Left hindlimb (tissue), 1 donor: ENCODE measurements at regions not wholly inside any gene's neighbourhood (a gene's known extent, or its start where the extent isn't known, plus 50 kb on each side); places are given as distances from the start of the nearest gene placed in this dataset.
"Not testable (repeated sequence)": the region's sequence is repeated elsewhere in the genome, so short reads cannot be mapped to it uniquely, and the experiment has no call there.

ENCODE experiments used
- DNase-seq: peaks from one replicate; pipeline ENCODE4 v3.0.0-alpha.2; 2018

DNA sequence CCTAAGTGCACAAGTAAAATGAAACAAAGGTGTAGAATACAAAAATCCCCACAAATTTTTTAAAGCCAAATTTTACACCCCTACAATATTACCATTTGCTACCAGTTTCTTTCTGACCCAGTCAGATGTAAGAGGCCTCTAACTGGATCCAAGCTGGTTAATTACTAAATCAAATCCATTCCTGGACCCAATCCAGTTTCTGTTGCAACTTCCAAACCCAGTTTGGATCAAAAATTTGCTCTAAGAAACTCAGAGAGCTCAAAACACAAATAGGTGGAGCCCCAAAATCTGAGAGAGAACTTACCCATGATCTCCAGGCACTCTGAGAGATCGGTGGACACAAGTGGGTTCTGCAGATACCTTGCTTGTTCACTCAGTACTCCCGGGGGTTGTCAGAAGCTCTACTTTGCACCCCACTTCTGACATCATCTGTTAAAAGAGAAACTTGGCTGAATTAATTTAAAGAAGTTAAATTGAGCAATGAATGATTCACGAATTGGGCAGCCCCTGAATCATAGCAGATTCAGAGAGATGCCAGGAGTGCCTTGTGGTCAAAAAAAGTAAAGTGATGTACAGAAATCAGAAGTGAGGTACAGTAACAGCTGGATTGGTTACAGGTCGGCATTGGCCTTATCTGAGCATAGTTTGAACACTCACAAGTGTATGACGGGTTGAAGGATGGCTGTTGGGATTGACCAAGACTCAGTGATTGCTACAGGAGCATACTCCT lies 448.0 kb downstream of the KCNT2 start:
- DNase-seq, result no peak

DNA sequence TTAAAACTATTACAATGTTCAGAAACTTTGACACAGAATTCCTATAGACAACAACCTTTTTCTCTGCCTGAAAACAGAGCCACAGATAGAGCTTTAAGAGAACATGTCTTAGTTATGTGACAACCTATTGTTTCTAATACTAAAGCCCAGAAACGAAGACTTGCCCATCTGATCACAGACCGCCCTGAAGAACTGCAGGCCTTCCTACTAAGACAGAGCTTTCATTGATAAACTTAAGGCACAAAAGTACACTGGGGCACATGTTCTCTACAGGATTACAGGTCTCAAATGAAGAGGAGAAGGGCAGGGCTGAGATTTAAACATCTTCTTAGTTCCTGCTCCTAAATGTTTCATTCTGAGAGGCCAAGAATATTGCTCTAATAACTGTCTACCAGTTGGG lies 452.7 kb downstream of the KCNT2 start:
- no peak for DNase-seq

DNA sequence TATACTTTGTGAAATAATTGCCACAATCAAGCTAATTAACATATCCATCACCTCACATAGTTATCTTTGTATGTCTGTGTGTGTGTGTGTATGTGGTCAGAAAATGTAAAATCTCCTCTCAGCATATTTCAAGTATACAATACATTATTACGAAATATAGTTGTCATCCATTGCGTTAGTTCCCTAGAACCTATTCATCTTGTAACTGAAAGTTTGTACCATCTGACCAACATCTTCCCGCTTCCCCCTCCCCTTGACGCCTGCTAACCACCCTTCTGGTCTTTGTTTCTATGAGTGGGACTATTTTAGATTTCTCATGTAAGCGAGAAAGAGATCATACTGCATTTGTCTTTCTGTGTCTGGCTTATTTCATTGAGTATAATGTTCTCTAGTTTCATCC lies 455.3 kb downstream of the KCNT2 start:
- no peak for DNase-seq

DNA sequence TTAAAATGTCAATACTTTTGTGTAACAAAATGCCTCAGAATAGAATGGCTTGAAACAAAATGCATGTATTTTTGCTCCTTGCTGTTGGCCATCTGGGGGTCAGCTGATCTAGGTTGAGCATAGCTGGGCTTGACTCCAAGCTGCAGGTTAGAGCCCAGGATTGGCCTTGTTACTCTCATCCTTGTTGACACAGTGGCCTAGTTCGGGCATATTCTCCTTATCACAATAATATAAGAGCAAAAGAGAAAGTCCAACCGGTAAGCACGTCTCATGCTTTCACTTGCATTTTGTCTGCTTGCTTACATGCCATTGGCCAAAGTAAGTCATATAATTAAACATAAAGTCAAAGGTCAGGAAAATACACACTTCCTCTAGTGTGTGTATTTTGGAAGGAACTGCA lies 456.2 kb downstream of the KCNT2 start:
- no peak for DNase-seq

DNA sequence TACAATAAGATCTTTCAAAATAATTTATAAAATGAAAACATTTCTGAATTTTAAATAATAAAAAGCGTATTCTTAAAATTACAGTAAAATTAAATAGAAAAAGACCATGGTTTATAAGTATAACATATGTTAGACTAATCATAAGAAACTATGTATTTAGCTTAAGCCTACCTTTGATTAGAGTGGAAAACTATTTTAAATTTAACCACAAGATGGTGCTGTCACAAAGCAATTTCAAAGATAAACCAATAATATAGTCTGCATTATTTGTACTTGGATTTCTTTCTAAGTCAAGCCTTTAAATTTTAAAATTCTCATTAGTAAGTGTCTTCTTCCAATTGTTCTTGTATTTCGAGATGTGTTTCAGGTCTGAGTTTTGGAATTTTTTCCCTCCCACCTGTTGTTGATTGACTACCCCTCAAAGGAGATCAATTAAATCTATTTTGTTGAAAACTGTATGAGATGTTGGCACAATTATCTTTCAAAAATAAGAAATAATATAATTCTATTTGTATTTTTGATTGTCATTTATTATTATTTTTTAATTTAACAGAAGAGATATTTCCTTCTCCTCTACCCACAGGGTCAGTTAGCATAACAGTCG lies 459.8 kb downstream of the KCNT2 start:
- no peak for DNase-seq

DNA sequence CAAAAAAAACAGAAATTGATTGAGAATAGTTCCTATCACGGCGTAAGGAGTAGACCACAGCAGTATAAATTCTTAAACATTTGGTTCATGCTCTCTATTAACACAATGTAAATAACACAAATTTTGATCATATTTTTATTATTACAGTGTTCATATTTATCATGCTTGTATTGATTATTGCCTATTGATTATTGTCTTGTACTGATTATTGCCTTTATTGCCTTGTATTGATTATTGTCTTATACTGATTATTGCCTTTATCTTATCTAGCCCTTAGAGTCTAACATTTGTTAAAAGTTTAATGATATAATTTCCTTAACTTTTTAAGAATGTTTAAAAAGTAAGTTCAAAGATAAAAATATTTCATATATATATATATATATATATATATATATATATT lies 460.7 kb downstream of the KCNT2 start:
- DNase-seq, result no peak

DNA sequence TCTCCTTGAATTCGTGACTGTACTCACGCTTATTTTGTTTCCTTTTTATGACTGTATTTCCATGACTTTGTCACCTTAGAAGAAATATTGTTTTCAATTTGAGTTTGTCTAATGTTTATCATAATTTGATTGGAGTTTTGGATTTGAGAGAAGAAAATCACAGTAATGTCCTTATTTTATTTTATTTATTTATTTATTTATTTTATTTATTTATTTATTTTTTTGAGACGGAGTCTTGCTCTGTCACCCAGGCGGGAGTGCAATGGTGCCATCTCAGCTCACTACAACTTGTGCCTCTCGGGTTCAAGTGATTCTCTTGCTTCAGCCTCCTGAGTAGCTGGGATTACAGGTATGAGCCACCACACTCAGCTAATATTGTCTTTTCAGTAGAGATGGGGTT lies 463.1 kb downstream of the KCNT2 start:
- not testable (repeated sequence) for DNase-seq

DNA sequence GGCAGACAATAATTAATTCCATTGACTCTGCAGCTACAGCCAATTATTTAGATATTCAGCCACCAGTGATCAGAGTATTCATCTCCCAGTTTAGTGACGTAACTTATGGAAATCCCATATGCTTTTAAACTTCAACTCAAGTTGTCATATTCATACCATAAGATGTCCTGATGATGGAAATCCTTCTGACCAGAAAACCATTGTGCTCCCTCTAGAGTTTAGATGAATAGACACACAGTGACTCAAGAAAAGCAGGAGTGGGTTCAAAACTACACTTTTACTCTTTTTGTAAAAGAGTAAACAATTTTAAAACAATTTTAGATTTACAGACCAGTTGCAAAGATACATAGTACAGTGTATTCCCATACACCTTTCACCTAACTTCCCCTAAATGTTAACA lies 463.7 kb downstream of the KCNT2 start:
- no peak for DNase-seq

DNA sequence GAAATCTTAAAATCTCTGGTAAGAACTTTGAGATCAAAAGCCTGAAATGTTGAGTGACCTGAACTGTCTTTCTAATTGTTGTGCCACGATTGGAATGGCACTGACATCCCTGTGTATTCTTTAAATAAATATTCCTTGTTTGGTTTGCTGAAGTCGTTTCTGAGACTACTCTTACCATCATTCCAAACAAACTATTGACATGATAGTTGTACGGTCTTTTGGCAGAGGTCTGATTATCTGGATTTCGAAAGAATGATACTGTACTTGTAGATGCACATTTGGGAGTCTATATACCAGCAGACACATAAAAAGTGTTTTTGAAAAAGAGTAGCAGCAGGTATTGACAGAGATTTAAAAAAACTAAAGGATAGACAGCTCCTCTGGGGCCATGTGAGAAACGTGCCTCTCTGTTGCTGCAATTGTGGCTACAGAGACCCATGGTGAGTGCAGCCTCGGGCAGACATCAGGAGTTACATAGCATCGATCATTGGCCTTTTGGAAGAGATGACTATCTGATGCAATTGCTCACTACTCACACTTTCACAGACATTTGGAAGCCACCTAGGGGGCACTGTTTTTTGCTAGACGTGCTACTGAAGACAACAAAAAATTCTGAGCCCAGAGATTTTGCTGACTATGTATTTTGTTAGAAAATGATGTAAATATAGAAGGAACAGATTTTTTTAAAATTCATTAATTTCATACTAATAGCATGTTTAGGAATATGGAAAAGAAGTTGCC lies 464.5 kb downstream of the KCNT2 start:
- no peak for DNase-seq

DNA sequence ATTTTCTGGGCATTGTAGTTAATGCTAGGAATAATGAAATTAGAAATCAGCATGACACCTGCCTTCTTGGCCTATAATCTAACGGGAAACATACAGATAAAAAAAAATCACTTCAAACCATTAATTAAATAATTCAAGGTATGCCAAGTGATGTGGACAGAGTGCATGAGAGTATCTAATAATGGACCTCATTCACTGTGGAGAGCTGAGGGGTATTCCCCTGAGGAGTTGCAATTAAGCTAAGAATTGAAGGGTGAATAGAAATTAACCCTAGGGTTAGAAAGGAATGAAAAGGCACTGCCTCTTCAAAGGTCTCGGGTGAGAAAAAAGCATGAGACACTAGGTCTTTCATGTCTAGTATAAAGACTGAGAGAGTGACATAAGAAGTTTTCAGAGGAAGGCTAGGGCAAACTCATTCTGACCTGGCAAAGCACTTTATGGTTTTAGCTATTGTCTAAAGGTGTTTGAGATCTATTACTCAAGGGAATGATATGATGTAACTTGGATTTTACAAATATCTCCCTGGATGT lies 466.1 kb downstream of the KCNT2 start:
- DNase-seq, result no peak

DNA sequence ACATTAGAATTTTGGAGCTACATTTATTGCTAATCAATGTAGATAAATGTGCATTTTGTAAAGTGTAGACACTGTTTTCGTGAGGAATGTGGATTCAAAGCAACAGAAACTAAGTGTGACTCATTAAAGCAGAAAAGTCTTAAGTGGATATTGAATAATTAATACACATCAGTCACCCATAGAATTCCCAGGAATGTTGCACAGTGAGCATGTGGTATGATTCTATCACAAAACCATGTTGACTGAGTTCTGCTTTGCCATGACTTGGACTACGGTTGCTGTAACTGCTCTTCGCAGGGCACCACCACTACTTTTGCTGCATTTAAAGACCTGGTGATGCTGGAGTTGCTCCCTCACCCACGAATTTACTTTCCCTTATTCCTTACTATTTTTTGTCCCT lies 471.8 kb downstream of the KCNT2 start:
- DNase-seq, result no peak

DNA sequence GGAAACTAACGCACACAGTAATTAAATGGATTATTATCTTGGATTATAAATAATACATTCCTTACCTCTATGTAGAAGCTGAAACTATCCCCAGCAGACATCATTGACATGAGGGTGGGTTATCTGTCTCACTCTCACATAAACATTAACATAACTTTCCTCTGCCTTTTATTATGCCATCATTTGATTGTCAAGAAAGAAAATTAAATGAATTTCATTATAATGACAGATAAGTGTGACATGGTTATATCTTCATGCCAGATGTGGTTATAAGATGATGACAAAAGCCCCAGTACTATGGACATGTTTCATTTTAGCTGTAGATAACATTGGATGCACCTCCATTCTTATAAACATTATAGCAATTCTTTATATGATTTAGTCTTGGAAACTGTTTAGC lies 476.5 kb downstream of the KCNT2 start:
- no peak for DNase-seq

DNA sequence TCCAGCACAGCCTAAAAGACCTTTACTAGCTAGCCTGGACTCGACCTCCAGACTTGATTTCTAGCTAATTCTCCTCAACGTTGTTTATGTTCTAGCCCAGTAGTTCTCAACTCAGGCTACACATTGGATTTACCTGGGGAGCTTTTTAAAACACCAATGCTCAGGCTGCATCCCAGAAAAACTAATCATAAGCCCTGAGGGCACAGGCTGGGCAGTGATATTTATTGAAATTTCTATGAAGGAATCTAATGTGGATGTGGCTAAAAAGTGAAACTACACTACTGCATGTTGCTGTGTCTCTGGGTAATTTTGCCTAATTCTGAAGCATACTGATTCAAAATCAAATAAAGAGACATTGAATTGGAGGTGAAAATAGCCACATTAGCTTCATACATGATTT lies 479.4 kb downstream of the KCNT2 start:
- no peak for DNase-seq

DNA sequence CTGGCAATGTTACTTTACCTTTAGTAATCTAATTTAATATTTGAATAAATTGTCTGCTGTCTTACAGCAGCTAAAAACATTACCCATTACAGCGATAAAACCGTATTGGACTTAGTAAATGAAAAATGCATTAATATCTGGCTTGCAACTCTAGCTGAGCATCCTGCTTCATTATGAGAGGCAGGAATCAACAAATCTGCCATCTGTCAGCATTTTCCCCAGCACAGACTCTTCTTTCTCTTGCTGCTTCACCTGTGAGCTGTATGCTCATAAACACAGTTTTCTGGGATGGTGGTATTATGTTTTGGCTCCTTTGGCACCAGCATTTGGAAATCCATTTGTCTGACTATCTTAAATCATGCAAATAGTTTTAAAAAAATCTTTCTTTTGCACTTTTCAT lies 487.1 kb downstream of the KCNT2 start:
- DNase-seq, result no peak

DNA sequence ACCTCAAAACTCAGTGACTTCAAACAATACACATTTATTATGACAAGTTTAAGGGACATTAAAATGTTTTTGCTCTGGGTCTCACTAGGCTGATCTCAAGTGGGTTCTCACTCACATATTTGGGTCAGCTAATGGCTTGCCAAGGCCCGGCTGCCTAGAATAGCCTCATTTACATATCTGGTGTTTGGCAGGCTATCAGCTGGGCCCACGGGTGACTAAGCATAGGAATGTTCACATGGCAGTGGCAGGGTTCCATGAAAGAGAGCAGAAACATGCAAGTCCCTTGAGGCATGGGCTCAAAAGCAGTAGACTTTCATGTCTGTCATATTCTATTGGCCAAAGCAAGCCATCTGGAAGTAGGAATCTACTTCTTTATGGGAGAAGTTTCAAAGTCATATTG lies 492.6 kb downstream of the KCNT2 start:
- no peak for DNase-seq

DNA sequence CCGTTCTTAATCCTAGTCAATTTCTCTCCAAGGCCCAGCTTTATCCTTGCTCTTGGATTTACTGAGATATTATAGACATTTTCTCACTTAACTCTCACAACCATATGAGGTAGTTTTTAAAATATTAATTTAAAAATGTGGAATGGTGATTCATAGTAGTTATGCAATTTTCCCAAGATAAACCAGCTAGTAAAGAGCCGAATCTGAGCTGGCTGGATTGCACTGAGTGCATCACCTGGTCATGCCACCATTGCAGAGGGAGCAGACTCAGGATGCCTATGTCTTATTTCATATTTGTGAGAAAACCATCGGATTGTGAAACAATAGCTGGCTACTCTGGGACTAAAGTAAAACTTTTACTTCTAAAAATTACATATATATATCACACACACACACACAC lies 494.0 kb downstream of the KCNT2 start:
- no peak for DNase-seq

DNA sequence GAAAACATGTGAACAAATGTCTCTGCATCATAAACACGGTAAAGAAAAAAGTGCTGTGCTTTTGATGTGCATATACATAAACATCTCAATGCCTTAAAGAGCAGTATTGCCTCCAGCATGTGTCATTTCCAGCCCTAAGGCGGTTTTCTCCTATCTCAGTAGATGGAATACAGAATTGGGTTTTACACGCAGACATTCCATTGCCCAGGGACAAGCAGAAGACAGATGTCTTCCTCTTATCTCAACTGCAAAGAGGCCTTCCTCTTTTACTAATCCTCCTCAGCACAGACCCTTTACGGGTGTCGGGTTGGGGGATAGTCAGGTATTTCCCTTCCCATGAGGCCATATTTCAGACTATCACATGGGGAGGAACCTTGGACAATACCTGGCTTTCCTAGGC lies 499.2 kb downstream of the KCNT2 start:
- not testable (repeated sequence) for DNase-seq

DNA sequence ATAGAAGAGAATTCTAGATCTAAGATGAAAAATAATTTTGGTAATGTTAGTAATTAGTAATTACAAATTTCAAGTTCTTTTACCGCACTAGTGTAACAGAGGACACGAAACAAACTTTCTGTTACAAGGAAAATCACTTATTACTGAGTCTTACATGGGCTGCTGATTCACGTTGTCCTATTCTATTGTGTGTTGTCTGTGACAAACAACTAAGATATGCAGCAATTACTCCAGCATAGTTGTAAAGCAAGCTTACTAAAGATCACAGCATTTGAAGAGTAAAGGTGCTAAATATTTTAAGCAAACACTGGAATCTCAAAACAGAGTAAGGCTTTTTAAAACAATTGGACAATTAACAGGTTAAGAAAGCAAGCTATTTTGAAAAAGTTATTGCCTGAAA lies 502.3 kb downstream of the KCNT2 start:
- DNase-seq, result no peak

DNA sequence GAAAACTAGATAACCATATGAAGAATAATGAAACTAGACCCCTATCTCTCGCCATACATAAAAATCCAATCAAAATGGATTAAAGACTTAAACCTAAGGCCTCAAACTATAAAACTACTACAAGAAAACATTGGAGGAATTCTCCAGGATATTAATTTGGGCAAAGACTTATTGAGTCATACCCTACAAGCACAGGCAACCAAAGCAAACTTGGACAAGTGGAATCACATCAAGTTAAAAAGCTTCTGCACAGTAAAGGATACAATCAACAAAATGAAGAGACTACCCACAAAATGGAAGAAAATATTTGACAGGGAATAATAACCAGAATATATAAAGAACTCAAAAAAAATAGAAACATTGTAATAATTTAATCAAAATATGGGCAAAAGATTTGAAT lies 505.4 kb downstream of the KCNT2 start:
- no peak for DNase-seq

DNA sequence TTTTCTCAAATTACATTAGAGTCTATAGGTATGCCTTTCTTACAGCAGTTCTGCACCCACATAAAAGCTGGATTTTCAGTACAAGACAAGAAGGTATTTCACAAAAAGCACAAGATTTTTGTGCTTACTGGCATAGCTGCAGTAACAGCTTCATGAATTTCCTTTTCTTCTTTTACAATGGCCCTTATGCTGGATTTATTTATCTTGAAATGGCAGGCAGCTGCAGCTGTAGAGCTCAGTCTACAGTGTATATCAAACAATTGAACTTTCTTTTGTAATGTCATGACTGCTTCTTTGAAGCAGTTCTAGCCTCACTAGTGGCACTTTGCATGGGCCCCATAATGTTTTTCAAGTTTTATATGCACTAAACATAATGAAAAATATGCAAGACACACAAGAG lies 510.2 kb downstream of the KCNT2 start:
- no peak for DNase-seq

DNA sequence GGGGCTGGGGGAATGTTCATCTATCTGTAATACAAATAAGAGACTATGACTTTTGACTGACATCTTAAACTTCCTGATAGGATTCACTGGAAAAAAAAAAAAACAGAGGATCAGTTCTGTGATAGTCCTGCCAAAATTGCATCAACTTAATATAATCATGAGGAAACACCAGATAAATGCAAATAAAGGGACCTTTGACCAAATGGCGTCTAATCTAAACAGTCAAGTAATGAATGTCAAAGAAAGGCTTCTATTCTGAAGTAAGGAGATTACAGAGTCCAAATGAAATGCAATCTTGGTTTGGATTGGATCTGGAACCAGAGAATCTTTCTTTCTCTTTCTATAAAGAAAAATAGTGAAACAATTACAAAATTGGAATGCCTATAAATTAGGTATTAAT lies 513.4 kb downstream of the KCNT2 start:
- DNase-seq, result no peak

DNA sequence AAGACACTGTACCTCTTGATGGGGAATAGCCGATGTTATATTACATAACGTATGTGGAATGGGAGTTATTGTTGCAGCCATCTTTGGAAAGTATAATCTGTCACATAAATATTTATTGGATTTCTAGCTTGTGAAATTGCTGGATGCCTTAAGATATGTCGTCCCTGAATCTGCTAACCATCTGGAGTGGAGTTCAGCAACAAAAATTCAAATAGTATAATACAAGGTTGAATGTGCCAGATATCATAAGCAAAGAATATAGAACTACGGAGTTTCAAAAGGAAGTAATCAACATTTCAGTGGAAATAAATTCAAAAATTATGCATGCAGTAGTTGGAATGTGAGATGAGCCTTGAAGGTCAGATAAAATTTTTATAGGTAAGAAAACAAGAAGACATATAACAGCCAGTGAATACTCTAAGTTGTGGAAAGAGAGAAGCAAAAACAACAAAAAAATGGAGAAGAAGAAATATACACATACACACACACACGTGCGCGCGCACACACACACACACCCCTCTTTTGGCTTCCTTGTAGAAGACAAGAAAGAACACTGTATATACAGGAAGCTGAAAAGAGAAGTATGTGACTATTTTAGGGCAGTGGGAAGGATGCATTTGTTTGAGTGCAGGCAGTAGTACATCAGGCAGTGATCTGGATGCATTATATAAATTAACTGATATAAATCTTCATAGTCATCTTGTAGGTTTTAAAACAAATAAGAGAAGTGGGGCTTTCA lies 516.7 kb downstream of the KCNT2 start:
- DNase-seq, result no peak

DNA sequence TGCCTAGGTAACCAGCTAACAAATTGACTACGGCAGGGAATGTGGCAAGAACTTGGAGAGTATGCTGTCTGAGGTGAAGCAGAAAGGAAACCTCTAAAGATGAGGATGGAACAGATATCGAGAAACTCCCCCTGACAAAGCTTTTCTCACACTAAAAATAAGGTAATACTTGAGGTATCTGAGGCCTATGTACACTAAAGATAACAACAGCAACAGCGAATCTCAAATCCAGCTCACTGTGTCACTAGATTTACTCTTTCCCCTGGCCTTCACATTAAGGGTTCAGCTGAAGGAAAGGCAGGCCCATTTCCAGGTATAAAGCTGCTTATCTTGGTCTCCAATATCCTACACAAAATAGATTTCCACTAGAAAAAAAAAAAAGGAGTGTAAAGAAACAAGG lies 518.0 kb downstream of the KCNT2 start:
- no peak for DNase-seq
